ENCODE measurements at regions not wholly inside any gene's neighbourhood (a gene's known extent, or its start where the extent isn't known, plus 50 kb on each side); places are given as distances from the start of the nearest gene placed in this dataset.

DNA sequence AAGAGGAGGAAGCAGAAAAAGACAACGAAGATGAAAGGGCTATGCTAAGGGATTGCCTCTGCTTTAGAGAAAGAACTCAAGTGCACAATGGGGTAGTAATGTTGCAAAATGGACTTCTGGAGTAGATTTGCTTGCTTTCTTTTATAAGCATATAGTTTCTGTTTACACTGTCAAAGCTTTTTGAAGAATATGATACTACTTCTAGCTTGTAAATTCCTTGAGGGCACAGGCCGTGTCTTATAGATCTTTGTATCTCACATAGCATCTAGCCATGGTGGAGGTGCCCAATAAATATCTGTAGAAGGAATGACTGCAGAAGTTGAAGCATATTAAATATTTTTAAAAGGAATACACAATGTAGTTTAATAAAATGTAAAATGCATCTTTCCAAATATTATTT lies 147.8 kb upstream of the ZIC3 start:
- TF ChIP-seq, protein P1, sequence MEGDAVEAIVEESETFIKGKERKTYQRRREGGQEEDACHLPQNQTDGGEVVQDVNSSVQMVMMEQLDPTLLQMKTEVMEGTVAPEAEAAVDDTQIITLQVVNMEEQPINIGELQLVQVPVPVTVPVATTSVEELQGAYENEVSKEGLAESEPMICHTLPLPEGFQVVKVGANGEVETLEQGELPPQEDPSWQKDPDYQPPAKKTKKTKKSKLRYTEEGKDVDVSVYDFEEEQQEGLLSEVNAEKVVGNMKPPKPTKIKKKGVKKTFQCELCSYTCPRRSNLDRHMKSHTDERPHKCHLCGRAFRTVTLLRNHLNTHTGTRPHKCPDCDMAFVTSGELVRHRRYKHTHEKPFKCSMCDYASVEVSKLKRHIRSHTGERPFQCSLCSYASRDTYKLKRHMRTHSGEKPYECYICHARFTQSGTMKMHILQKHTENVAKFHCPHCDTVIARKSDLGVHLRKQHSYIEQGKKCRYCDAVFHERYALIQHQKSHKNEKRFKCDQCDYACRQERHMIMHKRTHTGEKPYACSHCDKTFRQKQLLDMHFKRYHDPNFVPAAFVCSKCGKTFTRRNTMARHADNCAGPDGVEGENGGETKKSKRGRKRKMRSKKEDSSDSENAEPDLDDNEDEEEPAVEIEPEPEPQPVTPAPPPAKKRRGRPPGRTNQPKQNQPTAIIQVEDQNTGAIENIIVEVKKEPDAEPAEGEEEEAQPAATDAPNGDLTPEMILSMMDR (conservative IDR thresholded peaks at IDR 0.05 in 1 of 2, IDR thresholded peaks at IDR 0.05 in 1 of 2; ENCODE audit: low read depth in 1 of 2, low read length in 2 of 2), result no peak
- no peak for TF ChIP-seq EZH2 (IDR thresholded peaks at IDR 0.05; ENCODE audit: low read length, missing control alignments)
